ENCODE measurements at regions not wholly inside any gene's neighbourhood (a gene's known extent, or its start where the extent isn't known, plus 50 kb on each side); places are given as distances from the start of the nearest gene placed in this dataset.

- TF ChIP-seq CTCF (conservative IDR thresholded peaks at IDR 0.05) = no peak
- H3K4me3 Mint-ChIP-seq = no peak overlapping the region
- no peak overlapping the region for H3K27ac Mint-ChIP-seq
- peaks cover 14% of the 10 kb centered on the region for H3K27me3 Mint-ChIP-seq
- DNase-seq (ENCODE audit: extremely low spot score, unreplicated experiment) = no peak
- peaks cover 5% of the 10 kb centered on the region for H3K4me1 Mint-ChIP-seq (ENCODE audit: unreplicated experiment)
- no peaks in the 10 kb centered on the region for H3K9me3 Mint-ChIP-seq
- no peaks in the 10 kb centered on the region for H3K36me3 Mint-ChIP-seq
Observed at GRCh38 chr7:35419391-35419755, 165.5 kb upstream of the TBX20 start.

- Mint-ChIP-seq H3K27ac (no peak overlapping the region), H3K4me1 (ENCODE audit: unreplicated experiment) (peaks cover 5% of the 10 kb centered on the region), H3K9me3 (no peaks in the 10 kb centered on the region), H3K27me3 (peaks cover 15% of the 10 kb centered on the region), H3K4me3 (no peak overlapping the region), H3K36me3 (no peaks in the 10 kb centered on the region)
- DNase-seq (ENCODE audit: extremely low spot score, unreplicated experiment) = no peak
- TF ChIP-seq CTCF (conservative IDR thresholded peaks at IDR 0.05) = no peak
Observed at GRCh38 chr7:35418716-35419390, 165.0 kb upstream of the TBX20 start.

- no peak for DNase-seq (ENCODE audit: extremely low spot score, unreplicated experiment)
- Mint-ChIP-seq H3K27ac (no peak overlapping the region), H3K4me3 (no peak overlapping the region), H3K36me3 (no peaks in the 10 kb centered on the region), H3K4me1 (ENCODE audit: unreplicated experiment) (peaks cover 5% of the 10 kb centered on the region), H3K27me3 (peaks cover 25% of the 10 kb centered on the region), H3K9me3 (no peaks in the 10 kb centered on the region)
- TF ChIP-seq CTCF (conservative IDR thresholded peaks at IDR 0.05) = no peak
Observed at GRCh38 chr7:35416568-35416967, 162.7 kb upstream of the TBX20 start.

GRCh38 chr7:35415411-35415822 lies 161.5 kb upstream of the TBX20 start:
- peaks cover 5% of the 10 kb centered on the region for H3K4me1 Mint-ChIP-seq (ENCODE audit: unreplicated experiment)
- H3K27ac Mint-ChIP-seq = no peak overlapping the region
- no peak overlapping the region for H3K4me3 Mint-ChIP-seq
- no peaks in the 10 kb centered on the region for H3K36me3 Mint-ChIP-seq
- H3K27me3 Mint-ChIP-seq = peaks cover 28% of the 10 kb centered on the region
- no peaks in the 10 kb centered on the region for H3K9me3 Mint-ChIP-seq
- no peak for DNase-seq (ENCODE audit: extremely low spot score, unreplicated experiment)
- no peak for TF ChIP-seq CTCF (conservative IDR thresholded peaks at IDR 0.05)

- Mint-ChIP-seq H3K9me3 (no peaks in the 10 kb centered on the region), H3K4me1 (ENCODE audit: unreplicated experiment) (no peaks in the 10 kb centered on the region), H3K36me3 (no peaks in the 10 kb centered on the region), H3K4me3 (no peak overlapping the region), H3K27me3 (peaks cover 29% of the 10 kb centered on the region), H3K27ac (no peak overlapping the region)
- no peak for DNase-seq (ENCODE audit: extremely low spot score, unreplicated experiment)
- TF ChIP-seq CTCF (conservative IDR thresholded peaks at IDR 0.05) = no peak
Observed at GRCh38 chr7:35411331-35411730, 157.4 kb upstream of the TBX20 start.

- DNase-seq (ENCODE audit: extremely low spot score, unreplicated experiment) = no peak
- H3K36me3 Mint-ChIP-seq = no peaks in the 10 kb centered on the region
Observed at GRCh38 chr7:35405461-35405860, 151.6 kb upstream of the TBX20 start.

More at GRCh38 chr7:35405461-35405860, 151.6 kb upstream of the TBX20 start:
- no peaks in the 10 kb centered on the region for H3K9me3 Mint-ChIP-seq
- no peak for TF ChIP-seq CTCF (conservative IDR thresholded peaks at IDR 0.05)
- no peak overlapping the region for H3K27ac Mint-ChIP-seq
- H3K4me3 Mint-ChIP-seq = no peak overlapping the region
- peaks cover 15% of the 10 kb centered on the region for H3K27me3 Mint-ChIP-seq
- H3K4me1 Mint-ChIP-seq (ENCODE audit: unreplicated experiment) = no peaks in the 10 kb centered on the region

Measured in type B pancreatic cell (in vitro differentiated cells).